ENCODE measurements at regions not wholly inside any gene's neighbourhood (a gene's known extent, or its start where the extent isn't known, plus 50 kb on each side); places are given as distances from the start of the nearest gene placed in this dataset.
"Not testable (repeated sequence)": the region's sequence is repeated elsewhere in the genome, so short reads cannot be mapped to it uniquely, and the experiment has no call there.

DNA sequence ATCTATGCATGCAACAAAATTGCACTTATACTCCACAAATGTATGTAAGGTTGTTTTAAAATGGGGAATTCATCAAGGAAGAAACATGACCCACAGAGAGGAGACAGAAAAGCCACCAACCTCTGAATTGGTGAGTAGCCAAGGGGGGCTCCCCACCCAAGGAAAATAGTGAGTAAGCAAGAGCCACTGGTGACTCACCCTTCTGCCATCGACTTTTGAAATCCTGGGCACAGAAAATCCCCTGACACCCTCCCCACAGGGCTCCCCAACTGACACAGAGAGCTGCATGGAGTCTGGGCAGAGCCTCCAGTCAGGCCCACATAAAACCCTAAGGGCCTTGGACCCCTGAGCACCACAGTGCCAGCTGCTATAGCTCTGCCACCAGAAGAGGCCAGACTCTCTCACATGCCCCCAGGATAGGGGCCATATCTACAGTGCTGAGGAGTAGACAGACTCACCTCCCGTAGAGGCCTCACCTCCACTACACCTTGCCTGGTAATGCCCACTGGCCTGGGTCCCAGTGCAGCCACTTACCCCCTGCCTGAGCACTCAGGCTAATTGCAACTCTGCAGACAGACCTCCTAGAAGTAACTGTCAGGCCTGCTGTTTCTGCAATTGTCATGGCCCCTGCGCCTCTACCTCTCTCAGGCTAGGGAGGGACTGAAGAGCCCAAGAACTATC, 244.7 kb upstream of the WSB1 start:
- DNase-seq (ENCODE audit: low read depth in 4 of 4, low spot score in 3 of 4) = no peak

GRCh38 chr17:27065588-27065987, 228.3 kb upstream of the WSB1 start:
- DNase-seq (ENCODE audit: low read depth in 4 of 4, low spot score in 3 of 4) = no peak

- no peak for DNase-seq (ENCODE audit: low read depth in 4 of 4, low spot score in 3 of 4)
Measured at GRCh38 chr17:27066315-27066714, 227.6 kb upstream of the WSB1 start.

DNA sequence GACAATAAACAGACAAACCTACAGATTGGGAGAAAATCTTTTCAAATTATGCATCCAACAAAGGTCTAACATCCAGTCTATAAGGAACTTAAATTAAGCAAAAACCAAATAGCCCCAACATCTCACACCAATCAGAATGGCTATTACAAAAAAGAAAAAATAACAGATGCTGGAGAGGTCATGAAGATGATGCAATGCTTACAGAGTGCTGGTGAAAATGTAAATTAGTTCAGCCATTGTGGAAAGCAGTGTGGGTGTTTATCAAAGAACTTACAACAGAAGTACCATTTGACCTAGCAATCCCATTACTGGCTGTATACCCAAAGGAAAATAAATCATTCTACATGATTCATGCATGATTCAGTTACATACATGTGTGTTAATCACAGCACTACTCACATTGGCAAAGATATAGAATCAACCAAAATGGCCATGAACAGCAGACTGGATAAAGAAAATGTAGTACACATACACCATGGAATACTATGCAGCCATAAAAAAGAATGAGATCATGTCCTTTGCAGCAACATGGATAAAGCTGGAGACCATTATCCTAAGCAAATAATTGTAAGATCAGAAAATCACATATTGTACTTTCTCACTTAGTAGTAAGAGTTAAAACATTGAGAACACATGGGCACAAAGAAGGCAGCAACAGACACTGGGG, 223.9 kb upstream of the WSB1 start:
- no peak for DNase-seq (ENCODE audit: low read depth in 4 of 4, low spot score in 3 of 4)

- no peak for DNase-seq (ENCODE audit: low read depth in 4 of 4, low spot score in 3 of 4)
Measured at GRCh38 chr17:27070836-27071235, 223.1 kb upstream of the WSB1 start.

- no peak for DNase-seq (ENCODE audit: low read depth in 4 of 4, low spot score in 3 of 4)
Measured at GRCh38 chr17:27072885-27073284, 221.0 kb upstream of the WSB1 start.

DNA sequence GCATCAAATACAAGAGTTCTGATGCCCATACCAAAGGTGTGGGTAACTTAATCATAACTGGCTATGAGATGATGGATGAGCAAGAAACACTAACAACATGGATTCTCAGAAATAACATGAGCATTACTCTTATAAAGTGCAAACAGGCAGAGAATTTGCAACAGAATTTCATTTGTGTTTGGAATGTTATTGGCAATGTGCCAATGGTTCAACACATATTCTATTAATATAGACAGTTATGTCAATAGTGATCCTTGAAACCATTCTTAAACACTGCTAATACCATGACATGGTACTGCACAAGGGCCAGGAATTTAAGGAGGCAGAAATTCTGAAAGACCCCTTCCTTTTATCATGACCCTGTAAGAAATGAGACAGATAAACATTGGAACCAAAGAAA, 217.1 kb upstream of the WSB1 start:
- no peak for DNase-seq (ENCODE audit: low read depth in 4 of 4, low spot score in 3 of 4)

DNA sequence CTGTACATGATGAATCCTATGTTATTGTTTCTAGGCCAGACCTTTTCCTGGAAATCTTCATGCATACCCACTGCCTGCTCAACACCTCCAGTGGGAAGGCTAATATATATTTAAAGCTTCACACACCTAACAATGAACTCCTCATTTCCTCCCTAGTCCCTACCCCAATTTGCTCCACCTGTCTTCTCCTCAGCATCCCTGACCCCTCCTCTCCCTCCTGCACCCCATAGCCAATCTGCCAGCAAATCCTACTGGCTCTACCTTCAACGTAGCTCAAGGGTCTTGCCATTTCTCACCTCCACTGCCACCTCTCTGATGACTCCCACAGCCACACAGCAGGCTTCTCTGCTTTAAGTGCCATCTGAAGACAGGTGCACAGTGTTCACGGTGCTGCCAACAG, 215.6 kb upstream of the WSB1 start:
- no peak for DNase-seq (ENCODE audit: low read depth in 4 of 4, low spot score in 3 of 4)

- no peak for DNase-seq (ENCODE audit: low read depth in 4 of 4, low spot score in 3 of 4)
Measured at GRCh38 chr17:27079660-27080059, 214.3 kb upstream of the WSB1 start.

GRCh38 chr17:27081002-27081638, 212.8 kb upstream of the WSB1 start:
- DNase-seq (ENCODE audit: low read depth in 4 of 4, low spot score in 3 of 4) = no peak

DNA sequence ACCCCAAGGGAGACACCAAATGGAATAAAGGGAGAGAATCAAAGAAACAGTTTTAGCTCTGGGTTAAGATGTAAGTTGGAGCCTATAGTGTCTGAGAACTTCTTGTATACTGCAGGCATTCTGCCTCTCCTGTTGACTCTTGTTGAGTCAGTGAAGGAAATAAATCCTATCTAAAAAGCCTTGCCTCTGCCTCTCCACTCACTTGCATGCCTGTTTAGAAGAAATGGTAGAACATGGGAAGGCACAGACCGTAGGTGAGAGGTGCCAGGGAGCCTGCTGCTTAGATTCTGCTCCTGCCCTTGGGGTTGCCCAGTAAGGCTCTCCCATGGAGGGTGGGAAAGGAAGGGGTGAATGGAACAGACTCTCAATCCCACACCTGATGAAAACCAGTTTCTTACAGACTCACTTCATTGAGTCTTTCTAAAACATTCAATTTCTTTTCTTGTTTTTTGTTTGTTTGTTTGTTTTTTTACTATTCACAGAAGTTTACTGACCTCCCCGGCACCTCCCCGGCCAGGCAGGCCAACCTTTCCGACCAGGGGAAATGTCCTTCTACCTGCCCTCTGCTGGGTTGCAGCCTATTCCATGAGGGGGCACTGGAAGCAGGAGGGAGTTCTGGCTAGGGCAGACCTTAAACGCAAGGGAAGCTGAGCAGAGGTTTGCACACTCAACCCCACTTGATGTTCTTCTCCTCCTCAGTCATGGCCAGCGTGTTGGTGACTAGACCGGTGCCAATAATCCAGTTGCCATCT, 211.7 kb upstream of the WSB1 start:
- no peak for DNase-seq (ENCODE audit: low read depth in 4 of 4, low spot score in 3 of 4)

GRCh38 chr17:27082775-27083154, 211.1 kb upstream of the WSB1 start:
- DNase-seq (ENCODE audit: low read depth in 4 of 4, low spot score in 3 of 4) = no peak

DNA sequence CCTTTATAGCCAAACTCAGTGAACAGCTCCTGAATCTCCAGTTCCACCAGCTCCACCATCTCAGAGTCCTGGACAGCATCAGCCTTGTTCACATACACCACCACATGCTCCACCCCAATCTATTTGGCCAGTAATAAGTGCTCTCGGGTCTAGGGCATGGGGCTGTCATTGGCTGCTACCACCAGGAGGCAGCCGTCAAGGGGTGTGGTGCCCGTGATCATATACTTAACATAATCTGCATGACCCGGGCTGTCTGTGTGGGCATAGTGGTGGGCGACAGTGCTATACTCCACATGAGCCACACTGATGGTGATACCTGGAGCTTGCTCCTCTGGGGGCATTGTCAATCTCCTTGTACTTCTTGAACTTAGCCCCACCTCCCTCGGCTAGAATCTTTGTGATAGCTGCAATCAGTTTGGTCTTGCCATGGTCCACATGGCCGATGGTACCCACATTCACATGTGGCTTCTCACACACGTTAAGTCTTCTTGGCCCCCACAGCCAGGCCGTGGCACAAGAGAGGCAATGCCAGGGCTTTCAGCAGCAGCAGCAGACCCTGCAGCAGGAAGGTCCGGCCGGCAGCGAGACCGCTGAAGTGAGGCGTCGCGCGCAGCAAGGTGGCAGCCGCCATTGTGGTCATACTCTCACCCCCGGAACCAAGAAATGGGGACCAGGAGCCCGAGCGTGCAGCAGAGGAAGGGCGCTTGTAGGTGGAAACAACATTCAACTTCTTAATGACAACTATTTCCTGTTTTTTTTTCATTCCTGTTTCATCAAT, 210.3 kb upstream of the WSB1 start:
- no peak for DNase-seq (ENCODE audit: low read depth in 4 of 4, low spot score in 3 of 4)

GRCh38 chr17:27085517-27085916, 208.4 kb upstream of the WSB1 start:
- no peak for DNase-seq (ENCODE audit: low read depth in 4 of 4, low spot score in 3 of 4)

GRCh38 chr17:27086526-27086925, 207.4 kb upstream of the WSB1 start:
- DNase-seq (ENCODE audit: low read depth in 4 of 4, low spot score in 3 of 4) = no peak

- no peak for DNase-seq (ENCODE audit: low read depth in 4 of 4, low spot score in 3 of 4)
Measured at GRCh38 chr17:27087935-27088766, 205.8 kb upstream of the WSB1 start.

DNA sequence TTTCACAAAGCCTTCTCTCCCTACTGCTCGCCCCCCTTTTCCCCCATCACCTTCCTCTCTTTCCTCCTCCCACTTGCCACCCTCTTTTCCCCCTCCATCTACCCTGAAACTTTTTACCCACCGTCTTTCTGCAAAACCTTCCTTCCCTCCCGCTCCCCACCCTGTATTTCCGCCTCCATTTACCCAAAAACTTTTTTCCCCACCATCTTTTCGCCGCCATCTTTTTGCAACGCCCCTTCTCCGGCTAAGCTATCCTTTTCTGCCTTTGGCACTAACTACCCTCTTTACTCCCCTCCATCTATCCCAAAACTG, 205.2 kb upstream of the WSB1 start:
- DNase-seq (ENCODE audit: low read depth in 4 of 4, low spot score in 3 of 4) = no peak

GRCh38 chr17:27089079-27089928, 204.6 kb upstream of the WSB1 start:
- DNase-seq (ENCODE audit: low read depth in 4 of 4, low spot score in 3 of 4) = not testable (repeated sequence)

GRCh38 chr17:27089929-27090247, 204.0 kb upstream of the WSB1 start:
- DNase-seq (ENCODE audit: low read depth in 4 of 4, low spot score in 3 of 4) = no peak

All from right renal pelvis (tissue), 4 donors.